Testis (tissue), 2 donors: ENCODE measurements at regions not wholly inside any gene's neighbourhood (a gene's known extent, or its start where the extent isn't known, plus 50 kb on each side); places are given as distances from the start of the nearest gene placed in this dataset.

Experiments used
- DNase-seq: peaks from one replicate; pipeline ENCODE4 v3.0.0-alpha.2; 2019
- H3K27ac ChIP-seq, 2 donors: fragments of 200-600 bp; sonication (generic); one replicate each; pipeline ENCODE4 v1.5.1; 2019
- H3K27me3 ChIP-seq: fragments of 200-600 bp; sonication (generic); one replicate; pipeline ENCODE4 v1.5.1; 2019
- H3K36me3 ChIP-seq: fragments of 200-600 bp; sonication (generic); one replicate; pipeline ENCODE4 v1.5.1; 2017; ENCODE audit warnings: low read depth; ENCODE audit errors: missing control alignments
- H3K4me1 ChIP-seq: fragments of 200-600 bp; sonication (generic); one replicate; pipeline ENCODE4 v1.5.1; 2019
- H3K4me3 ChIP-seq, 2 donors: fragments of 200-600 bp; sonication (generic); one replicate each; pipeline ENCODE4 v1.5.1; 2017 to 2019
- H3K9me3 ChIP-seq: fragments of 200-600 bp; sonication (generic); one replicate; pipeline ENCODE4 v1.5.1; 2017
- POLR2A ChIP-seq: fragments of 450-650 bp; IDR thresholded peaks from one replicate; pipeline ENCODE4 v1.6.1; 2017; ENCODE audit warnings: antibody characterized with exemption, mild to moderate bottlenecking, moderate library complexity
- WGBS, 2 donors: methylation state at CpG; one replicate each; pipeline ENCODE4 v1.1.5; 2018; 5-methylcytosine and 5-hydroxymethylcytosine counted together
- intact Hi-C: fragments of 100-400 bp; cut with DNase I; formaldehyde crosslinking; loops from one replicate; pipeline ENCODE4 v1.15.1; 2023; ENCODE audit warnings: low total_unique reads
- TF ChIP-seq, protein P1 (sequence below), 3 experiments: fragments of 450-650 bp in 2 of 3; fragments of 200-600 bp in 1 of 3; sonication (generic) in 1 of 3; IDR thresholded peaks; one replicate each; pipeline ENCODE4 v1.5.1; 2016 to 2019; ENCODE audit warnings: antibody characterized with exemption in 3 of 3, mild to moderate bottlenecking in 2 of 3, moderate library complexity in 1 of 3

DNA sequence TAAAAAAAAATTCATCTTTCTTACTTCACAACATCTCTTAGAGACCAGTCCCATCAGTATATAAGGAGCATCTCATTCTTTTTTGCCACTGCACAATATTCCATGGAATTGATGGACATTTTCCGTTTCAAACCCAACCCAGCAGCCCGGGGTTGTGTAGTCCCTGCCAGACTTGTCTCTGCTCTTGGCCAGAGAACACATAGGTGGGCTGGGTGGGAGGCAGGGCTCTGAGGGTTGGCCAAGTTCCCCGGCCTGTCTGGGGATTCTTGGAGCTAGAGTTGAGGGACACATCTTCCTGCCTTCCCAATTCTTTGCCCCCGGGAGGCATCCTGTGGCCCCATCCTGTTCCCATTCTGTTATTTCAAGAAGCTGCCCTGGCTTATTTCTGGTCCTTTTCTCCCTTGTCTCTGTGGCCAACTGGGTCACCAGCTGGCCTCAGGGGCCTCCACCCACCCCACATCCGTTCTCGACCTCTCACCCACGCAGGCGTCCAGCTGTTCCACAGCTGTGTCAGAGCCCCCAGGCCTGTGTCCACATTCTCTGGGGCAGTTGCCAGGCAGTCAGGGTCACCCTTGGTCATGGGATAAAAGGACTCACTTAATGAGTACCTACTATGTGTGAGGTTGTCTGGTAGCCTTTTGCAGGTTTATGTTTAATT lies 52.0 kb upstream of the CCDC63 start:
- WGBS, 2 donors = 56 to 57% methylated on average over 4 to 8 of the region's 8 CpGs
- intact Hi-C loops = no loop called here
- peak; percentile 42 for DNase-seq

DNA sequence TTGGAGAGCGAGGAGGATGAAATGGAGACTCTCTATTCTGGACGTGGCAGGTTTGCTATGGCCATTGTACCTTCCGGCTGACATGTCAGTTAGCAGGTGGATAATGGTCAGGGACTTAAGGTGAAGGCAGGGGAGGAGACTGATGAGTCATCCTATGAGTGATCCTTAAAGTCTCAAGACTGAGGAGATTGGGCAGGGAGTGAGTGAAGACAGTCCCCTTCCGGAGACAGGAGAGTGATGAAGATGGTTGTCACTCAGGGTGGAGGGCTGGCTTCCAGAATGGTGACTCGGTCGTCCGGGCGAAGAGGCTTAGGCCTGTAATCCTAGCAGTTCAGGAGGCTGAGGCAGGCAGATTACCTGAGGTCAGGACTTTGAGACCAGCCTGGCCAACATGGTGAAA lies 49.8 kb upstream of the CCDC63 start:
- intact Hi-C loops = no loop called here
- H3K9me3 ChIP-seq = no peaks in the 10 kb centered on the region
- no peak overlapping the region for H3K27ac ChIP-seq
- H3K4me1 ChIP-seq = no peaks in the 10 kb centered on the region
- no peak for DNase-seq
- H3K27me3 ChIP-seq = no peaks in the 10 kb centered on the region
- WGBS, 2 donors = 87 to 92% methylated on average over 8 of the region's 8 CpGs
- TF ChIP-seq POLR2A = no peak
- TF ChIP-seq, protein P1, sequence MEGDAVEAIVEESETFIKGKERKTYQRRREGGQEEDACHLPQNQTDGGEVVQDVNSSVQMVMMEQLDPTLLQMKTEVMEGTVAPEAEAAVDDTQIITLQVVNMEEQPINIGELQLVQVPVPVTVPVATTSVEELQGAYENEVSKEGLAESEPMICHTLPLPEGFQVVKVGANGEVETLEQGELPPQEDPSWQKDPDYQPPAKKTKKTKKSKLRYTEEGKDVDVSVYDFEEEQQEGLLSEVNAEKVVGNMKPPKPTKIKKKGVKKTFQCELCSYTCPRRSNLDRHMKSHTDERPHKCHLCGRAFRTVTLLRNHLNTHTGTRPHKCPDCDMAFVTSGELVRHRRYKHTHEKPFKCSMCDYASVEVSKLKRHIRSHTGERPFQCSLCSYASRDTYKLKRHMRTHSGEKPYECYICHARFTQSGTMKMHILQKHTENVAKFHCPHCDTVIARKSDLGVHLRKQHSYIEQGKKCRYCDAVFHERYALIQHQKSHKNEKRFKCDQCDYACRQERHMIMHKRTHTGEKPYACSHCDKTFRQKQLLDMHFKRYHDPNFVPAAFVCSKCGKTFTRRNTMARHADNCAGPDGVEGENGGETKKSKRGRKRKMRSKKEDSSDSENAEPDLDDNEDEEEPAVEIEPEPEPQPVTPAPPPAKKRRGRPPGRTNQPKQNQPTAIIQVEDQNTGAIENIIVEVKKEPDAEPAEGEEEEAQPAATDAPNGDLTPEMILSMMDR (IDR thresholded peaks at IDR 0.05) = no peak
- H3K36me3 ChIP-seq = no peaks in the 10 kb centered on the region
- H3K4me3 ChIP-seq = no peak overlapping the region

More for the DNA sequence above, 52.0 kb upstream of the CCDC63 start:
- H3K9me3 ChIP-seq = no peaks in the 10 kb centered on the region
- no peak overlapping the region for H3K27ac ChIP-seq
- peaks cover 8% of the 10 kb centered on the region for H3K4me1 ChIP-seq
- no peaks in the 10 kb centered on the region for H3K36me3 ChIP-seq
- no peak overlapping the region for H3K4me3 ChIP-seq
- no peak for TF ChIP-seq POLR2A
- TF ChIP-seq, protein P1 (IDR thresholded peaks at IDR 0.05) = no peak
- no peaks in the 10 kb centered on the region for H3K27me3 ChIP-seq
